Body of pancreas (tissue), 4 donors: ENCODE measurements at regions not wholly inside any gene's neighbourhood (a gene's known extent, or its start where the extent isn't known, plus 50 kb on each side); places are given as distances from the start of the nearest gene placed in this dataset.

ENCODE experiments used
- POLR2A ChIP-seq, 3 donors: fragments of 450-650 bp; IDR thresholded peaks; one replicate each; pipeline ENCODE4 v1.6.1; 2016; ENCODE audit warnings: antibody characterized with exemption in 3 of 3, mild to moderate bottlenecking in 2 of 3
- TF ChIP-seq, protein P1 (sequence below), 7 experiments: fragments of 450-650 bp in 4 of 7; fragments of 200-600 bp in 3 of 7; sonication (generic) in 3 of 7; IDR thresholded peaks; one replicate each; pipeline ENCODE4 v1.5.1; 2016 to 2019; ENCODE audit warnings: antibody characterized with exemption in 7 of 7

DNA sequence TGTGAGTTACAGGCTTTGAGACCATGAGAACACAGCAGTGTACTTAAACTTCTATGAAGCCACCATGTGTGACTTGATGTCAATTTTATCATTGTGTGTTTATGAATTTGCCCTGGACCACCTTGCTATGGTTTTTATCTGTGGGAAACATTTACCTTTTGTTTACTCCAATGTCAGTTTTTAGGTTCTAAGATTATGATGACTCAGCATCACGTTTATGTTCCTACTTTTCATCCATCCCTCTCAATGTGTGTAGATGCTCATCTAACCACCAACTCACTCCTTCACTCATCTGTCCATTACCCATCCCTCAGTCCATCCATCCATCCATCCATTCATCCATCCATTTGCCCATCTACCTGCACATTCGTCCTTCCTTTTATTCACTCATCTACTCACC, 338.8 kb downstream of the MIAT start:
- no peak for TF ChIP-seq POLR2A (IDR thresholded peaks at IDR 0.05)
- TF ChIP-seq, protein P1, sequence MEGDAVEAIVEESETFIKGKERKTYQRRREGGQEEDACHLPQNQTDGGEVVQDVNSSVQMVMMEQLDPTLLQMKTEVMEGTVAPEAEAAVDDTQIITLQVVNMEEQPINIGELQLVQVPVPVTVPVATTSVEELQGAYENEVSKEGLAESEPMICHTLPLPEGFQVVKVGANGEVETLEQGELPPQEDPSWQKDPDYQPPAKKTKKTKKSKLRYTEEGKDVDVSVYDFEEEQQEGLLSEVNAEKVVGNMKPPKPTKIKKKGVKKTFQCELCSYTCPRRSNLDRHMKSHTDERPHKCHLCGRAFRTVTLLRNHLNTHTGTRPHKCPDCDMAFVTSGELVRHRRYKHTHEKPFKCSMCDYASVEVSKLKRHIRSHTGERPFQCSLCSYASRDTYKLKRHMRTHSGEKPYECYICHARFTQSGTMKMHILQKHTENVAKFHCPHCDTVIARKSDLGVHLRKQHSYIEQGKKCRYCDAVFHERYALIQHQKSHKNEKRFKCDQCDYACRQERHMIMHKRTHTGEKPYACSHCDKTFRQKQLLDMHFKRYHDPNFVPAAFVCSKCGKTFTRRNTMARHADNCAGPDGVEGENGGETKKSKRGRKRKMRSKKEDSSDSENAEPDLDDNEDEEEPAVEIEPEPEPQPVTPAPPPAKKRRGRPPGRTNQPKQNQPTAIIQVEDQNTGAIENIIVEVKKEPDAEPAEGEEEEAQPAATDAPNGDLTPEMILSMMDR (IDR thresholded peaks at IDR 0.05): no peak
